WTC11 (cell line): ENCODE measurements at regions not wholly inside any gene's neighbourhood (a gene's known extent, or its start where the extent isn't known, plus 50 kb on each side); places are given as distances from the start of the nearest gene placed in this dataset.

ENCODE experiments used
- TF ChIP-seq, protein P1 (sequence below): fragments of 200-600 bp; IDR thresholded peaks from 2 replicates; pipeline ENCODE4 v1.8.0; 2022; ENCODE audit warnings: antibody characterized with exemption
- TF ChIP-seq, protein P2 (sequence below): sonication (generic); formaldehyde crosslinking; IDR thresholded peaks from 2 replicates; pipeline ENCODE4 v1.8.1; 2022; ENCODE audit warnings: mild to moderate bottlenecking, missing genetic modification reagents, moderate library complexity, borderline replicate concordance

DNA sequence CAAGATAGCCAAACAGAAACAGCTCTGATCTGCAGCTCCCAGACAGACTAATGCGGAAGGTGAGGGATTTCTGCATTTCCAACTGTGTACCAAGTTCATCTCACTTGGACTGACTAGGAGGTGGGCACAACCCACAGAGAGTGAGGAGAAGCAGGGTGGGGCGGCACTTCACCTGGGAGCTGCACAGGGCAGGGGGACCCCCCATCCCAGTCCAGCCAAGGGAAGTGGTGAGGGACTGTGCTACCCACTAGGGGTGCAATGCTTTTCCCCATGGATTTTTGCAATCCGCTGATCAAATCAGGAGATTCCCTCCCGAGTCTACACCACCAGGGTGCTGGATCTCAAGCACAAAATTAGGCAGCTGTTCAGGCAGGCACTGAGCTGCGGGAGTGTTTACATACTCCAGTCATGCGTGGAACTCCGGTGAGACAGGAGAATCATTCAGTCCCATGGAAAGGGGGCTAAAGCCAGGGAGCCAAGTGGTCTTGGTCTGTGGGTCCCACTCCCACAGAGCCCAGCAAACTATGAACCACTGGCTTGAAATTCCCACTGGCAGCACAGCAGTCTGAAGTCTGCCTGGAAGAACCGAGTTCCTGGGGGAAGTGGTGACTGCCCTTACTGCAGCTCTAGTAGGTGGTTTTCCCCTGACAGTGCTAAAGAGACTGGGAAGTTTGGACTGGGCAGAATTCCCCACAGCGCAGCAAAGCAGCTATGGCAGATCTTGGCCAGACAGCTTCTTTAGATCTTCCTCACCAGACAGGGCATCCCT, 85.1 kb upstream of the UFM1 start:
- TF ChIP-seq, protein P1, sequence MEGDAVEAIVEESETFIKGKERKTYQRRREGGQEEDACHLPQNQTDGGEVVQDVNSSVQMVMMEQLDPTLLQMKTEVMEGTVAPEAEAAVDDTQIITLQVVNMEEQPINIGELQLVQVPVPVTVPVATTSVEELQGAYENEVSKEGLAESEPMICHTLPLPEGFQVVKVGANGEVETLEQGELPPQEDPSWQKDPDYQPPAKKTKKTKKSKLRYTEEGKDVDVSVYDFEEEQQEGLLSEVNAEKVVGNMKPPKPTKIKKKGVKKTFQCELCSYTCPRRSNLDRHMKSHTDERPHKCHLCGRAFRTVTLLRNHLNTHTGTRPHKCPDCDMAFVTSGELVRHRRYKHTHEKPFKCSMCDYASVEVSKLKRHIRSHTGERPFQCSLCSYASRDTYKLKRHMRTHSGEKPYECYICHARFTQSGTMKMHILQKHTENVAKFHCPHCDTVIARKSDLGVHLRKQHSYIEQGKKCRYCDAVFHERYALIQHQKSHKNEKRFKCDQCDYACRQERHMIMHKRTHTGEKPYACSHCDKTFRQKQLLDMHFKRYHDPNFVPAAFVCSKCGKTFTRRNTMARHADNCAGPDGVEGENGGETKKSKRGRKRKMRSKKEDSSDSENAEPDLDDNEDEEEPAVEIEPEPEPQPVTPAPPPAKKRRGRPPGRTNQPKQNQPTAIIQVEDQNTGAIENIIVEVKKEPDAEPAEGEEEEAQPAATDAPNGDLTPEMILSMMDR: no peak
- TF ChIP-seq, protein P2, sequence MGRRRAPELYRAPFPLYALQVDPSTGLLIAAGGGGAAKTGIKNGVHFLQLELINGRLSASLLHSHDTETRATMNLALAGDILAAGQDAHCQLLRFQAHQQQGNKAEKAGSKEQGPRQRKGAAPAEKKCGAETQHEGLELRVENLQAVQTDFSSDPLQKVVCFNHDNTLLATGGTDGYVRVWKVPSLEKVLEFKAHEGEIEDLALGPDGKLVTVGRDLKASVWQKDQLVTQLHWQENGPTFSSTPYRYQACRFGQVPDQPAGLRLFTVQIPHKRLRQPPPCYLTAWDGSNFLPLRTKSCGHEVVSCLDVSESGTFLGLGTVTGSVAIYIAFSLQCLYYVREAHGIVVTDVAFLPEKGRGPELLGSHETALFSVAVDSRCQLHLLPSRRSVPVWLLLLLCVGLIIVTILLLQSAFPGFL (CRISPR knock-in tag): no peak
